ENCODE measurements at regions not wholly inside any gene's neighbourhood (a gene's known extent, or its start where the extent isn't known, plus 50 kb on each side); places are given as distances from the start of the nearest gene placed in this dataset.

- no peak overlapping the region for H3K4me3 ChIP-seq (ENCODE audit: low read depth, low read length)
- DNase-seq (ENCODE audit: low read depth) = no peak
- TF ChIP-seq CTCF (IDR thresholded peaks at IDR 0.05; ENCODE audit: insufficient read depth, low read depth, low read length) = no peak
Measured at GRCh38 chr15:66947471-66947870, 117.9 kb upstream of the SMAD3 start.

- H3K4me3 ChIP-seq (ENCODE audit: low read depth, low read length) = no peak overlapping the region
- DNase-seq (ENCODE audit: low read depth) = no peak
- TF ChIP-seq CTCF (IDR thresholded peaks at IDR 0.05; ENCODE audit: insufficient read depth, low read depth, low read length) = no peak
Measured at GRCh38 chr15:66948294-66948693, 117.1 kb upstream of the SMAD3 start.

GRCh38 chr15:66950114-66950513, 115.3 kb upstream of the SMAD3 start:
- no peak for TF ChIP-seq CTCF (IDR thresholded peaks at IDR 0.05; ENCODE audit: insufficient read depth, low read depth, low read length)
- H3K4me3 ChIP-seq (ENCODE audit: low read depth, low read length) = no peak overlapping the region
- no peak for DNase-seq (ENCODE audit: low read depth)

- TF ChIP-seq CTCF (IDR thresholded peaks at IDR 0.05; ENCODE audit: insufficient read depth, low read depth, low read length) = no peak
- H3K4me3 ChIP-seq (ENCODE audit: low read depth, low read length) = no peak overlapping the region
- no peak for DNase-seq (ENCODE audit: low read depth)
Measured at GRCh38 chr15:66951531-66952320, 113.7 kb upstream of the SMAD3 start.

GRCh38 chr15:66952756-66953522, 112.5 kb upstream of the SMAD3 start:
- DNase-seq (ENCODE audit: low read depth) = no peak
- TF ChIP-seq CTCF (IDR thresholded peaks at IDR 0.05; ENCODE audit: insufficient read depth, low read depth, low read length) = no peak
- no peak overlapping the region for H3K4me3 ChIP-seq (ENCODE audit: low read depth, low read length)

- no peak overlapping the region for H3K4me3 ChIP-seq (ENCODE audit: low read depth, low read length)
- DNase-seq (ENCODE audit: low read depth) = no peak
- TF ChIP-seq CTCF (IDR thresholded peaks at IDR 0.05; ENCODE audit: insufficient read depth, low read depth, low read length) = no peak
Measured at GRCh38 chr15:66953523-66954229, 111.7 kb upstream of the SMAD3 start.

All from fibroblast of villous mesenchyme (primary cell).